GM12801 (cell line): ENCODE measurements at regions not wholly inside any gene's neighbourhood (a gene's known extent, or its start where the extent isn't known, plus 50 kb on each side); places are given as distances from the start of the nearest gene placed in this dataset.

Experiments
- CTCF ChIP-seq: IDR thresholded peaks from one replicate; pipeline ENCODE4 v1.5.1; 2011; ENCODE audit warnings: control low read depth; ENCODE audit not compliant: insufficient read length; ENCODE audit errors: extremely low read depth

- no peak for TF ChIP-seq CTCF
Measured at GRCh38 chr5:104273725-104274124, 711.1 kb upstream of the NUDT12 start.

- TF ChIP-seq CTCF = no peak
Measured at GRCh38 chr5:104267320-104268015, 704.9 kb upstream of the NUDT12 start.

- no peak for TF ChIP-seq CTCF
Measured at GRCh38 chr5:104266161-104266560, 703.6 kb upstream of the NUDT12 start.

GRCh38 chr5:104265531-104266140, 703.0 kb upstream of the NUDT12 start:
- TF ChIP-seq CTCF = no peak

DNA sequence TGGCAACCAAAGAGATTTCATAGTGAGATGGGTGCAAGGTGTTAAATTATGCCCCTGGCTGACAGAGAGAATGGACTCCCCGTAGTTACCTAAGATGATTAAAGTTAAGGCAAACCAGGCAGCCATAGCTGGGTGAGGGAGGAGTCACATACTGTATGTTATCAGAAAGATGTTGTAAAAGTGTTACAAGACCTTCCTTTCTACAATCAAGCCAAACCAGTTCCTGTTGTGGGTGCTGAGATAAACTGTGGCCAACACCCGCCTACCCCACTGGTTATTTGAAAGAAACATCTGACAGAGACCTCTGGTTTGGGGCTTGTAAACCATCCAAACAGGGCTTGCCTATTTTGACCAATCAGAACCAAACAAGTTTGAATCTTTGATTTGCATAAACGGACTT, 684.7 kb upstream of the NUDT12 start:
- TF ChIP-seq CTCF = no peak

GRCh38 chr5:104241046-104241445, 678.5 kb upstream of the NUDT12 start:
- no peak for TF ChIP-seq CTCF

- TF ChIP-seq CTCF = no peak
Measured at GRCh38 chr5:104237586-104237985, 675.0 kb upstream of the NUDT12 start.
